ENCODE measurements at regions not wholly inside any gene's neighbourhood (a gene's known extent, or its start where the extent isn't known, plus 50 kb on each side); places are given as distances from the start of the nearest gene placed in this dataset.

- Histone ChIP-seq H3K9ac (no peak overlapping the region), H3K4me3 (ENCODE audit: low read depth, low read length) (no peak overlapping the region), H3K79me2 (no peaks in the 10 kb centered on the region), H2AFZ (no peak overlapping the region), H3K27me3 (ENCODE audit: control insufficient read depth, insufficient read depth, low read length) (no peaks in the 10 kb centered on the region), H3K27ac (no peak overlapping the region), H3K9me3 (ENCODE audit: control insufficient read depth, low read length) (no peaks in the 10 kb centered on the region), H3K4me2 (ENCODE audit: low read length) (no peak overlapping the region), H3K4me1 (no peaks in the 10 kb centered on the region), H3K36me3 (ENCODE audit: control insufficient read depth, insufficient read depth, low read length) (no peaks in the 10 kb centered on the region)
- no peak for TF ChIP-seq CTCF (IDR thresholded peaks at IDR 0.05)
Observed at GRCh38 chr13:71217827-71218226, 649.2 kb downstream of the DACH1 start.

- Histone ChIP-seq H3K27ac (no peak overlapping the region), H3K4me2 (ENCODE audit: low read length) (no peak overlapping the region), H3K9me3 (ENCODE audit: control insufficient read depth, low read length) (no peaks in the 10 kb centered on the region), H2AFZ (no peak overlapping the region), H3K36me3 (ENCODE audit: control insufficient read depth, insufficient read depth, low read length) (no peaks in the 10 kb centered on the region), H3K4me3 (ENCODE audit: low read depth, low read length) (no peak overlapping the region), H3K9ac (no peak overlapping the region), H3K4me1 (no peaks in the 10 kb centered on the region), H3K79me2 (no peaks in the 10 kb centered on the region), H3K27me3 (ENCODE audit: control insufficient read depth, insufficient read depth, low read length) (no peaks in the 10 kb centered on the region)
- TF ChIP-seq CTCF (IDR thresholded peaks at IDR 0.05) = no peak
Observed at GRCh38 chr13:71214821-71215220, 652.2 kb downstream of the DACH1 start.

- H3K9ac ChIP-seq = no peak overlapping the region
- no peaks in the 10 kb centered on the region for H3K4me1 ChIP-seq
- H3K4me3 ChIP-seq (ENCODE audit: low read depth, low read length) = no peak overlapping the region
- H3K27ac ChIP-seq = no peak overlapping the region
- no peak overlapping the region for H2AFZ ChIP-seq
- no peaks in the 10 kb centered on the region for H3K27me3 ChIP-seq (ENCODE audit: control insufficient read depth, insufficient read depth, low read length)
- no peaks in the 10 kb centered on the region for H3K79me2 ChIP-seq
- H3K36me3 ChIP-seq (ENCODE audit: control insufficient read depth, insufficient read depth, low read length) = no peaks in the 10 kb centered on the region
- H3K4me2 ChIP-seq (ENCODE audit: low read length) = no peak overlapping the region
- H3K9me3 ChIP-seq (ENCODE audit: control insufficient read depth, low read length) = no peaks in the 10 kb centered on the region
- no peak for TF ChIP-seq CTCF (IDR thresholded peaks at IDR 0.05)
Observed at GRCh38 chr13:71214357-71214756, 652.6 kb downstream of the DACH1 start.

- H3K4me2 ChIP-seq (ENCODE audit: low read length) = no peak overlapping the region
- no peaks in the 10 kb centered on the region for H3K9me3 ChIP-seq (ENCODE audit: control insufficient read depth, low read length)
- no peaks in the 10 kb centered on the region for H3K79me2 ChIP-seq
- no peaks in the 10 kb centered on the region for H3K27me3 ChIP-seq (ENCODE audit: control insufficient read depth, insufficient read depth, low read length)
- H3K4me1 ChIP-seq = no peaks in the 10 kb centered on the region
- no peak overlapping the region for H2AFZ ChIP-seq
- no peaks in the 10 kb centered on the region for H3K36me3 ChIP-seq (ENCODE audit: control insufficient read depth, insufficient read depth, low read length)
- no peak for TF ChIP-seq CTCF (IDR thresholded peaks at IDR 0.05)
- H3K27ac ChIP-seq = no peak overlapping the region
- H3K9ac ChIP-seq = no peak overlapping the region
- no peak overlapping the region for H3K4me3 ChIP-seq (ENCODE audit: low read depth, low read length)
Observed at GRCh38 chr13:71213252-71213821, 653.7 kb downstream of the DACH1 start.

GRCh38 chr13:71210861-71211260 lies 656.1 kb downstream of the DACH1 start:
- no peaks in the 10 kb centered on the region for H3K27me3 ChIP-seq (ENCODE audit: control insufficient read depth, insufficient read depth, low read length)
- no peak overlapping the region for H3K4me2 ChIP-seq (ENCODE audit: low read length)
- no peak overlapping the region for H3K27ac ChIP-seq
- no peaks in the 10 kb centered on the region for H3K4me1 ChIP-seq
- no peak overlapping the region for H2AFZ ChIP-seq
- no peaks in the 10 kb centered on the region for H3K36me3 ChIP-seq (ENCODE audit: control insufficient read depth, insufficient read depth, low read length)
- no peak overlapping the region for H3K4me3 ChIP-seq (ENCODE audit: low read depth, low read length)
- no peak for TF ChIP-seq CTCF (IDR thresholded peaks at IDR 0.05)
- H3K9me3 ChIP-seq (ENCODE audit: control insufficient read depth, low read length) = no peaks in the 10 kb centered on the region
- H3K9ac ChIP-seq = no peak overlapping the region
- no peaks in the 10 kb centered on the region for H3K79me2 ChIP-seq

Data from parathyroid adenoma (tissue), 2 donors.